ENCODE measurements at regions not wholly inside any gene's neighbourhood (a gene's known extent, or its start where the extent isn't known, plus 50 kb on each side); places are given as distances from the start of the nearest gene placed in this dataset.

DNA sequence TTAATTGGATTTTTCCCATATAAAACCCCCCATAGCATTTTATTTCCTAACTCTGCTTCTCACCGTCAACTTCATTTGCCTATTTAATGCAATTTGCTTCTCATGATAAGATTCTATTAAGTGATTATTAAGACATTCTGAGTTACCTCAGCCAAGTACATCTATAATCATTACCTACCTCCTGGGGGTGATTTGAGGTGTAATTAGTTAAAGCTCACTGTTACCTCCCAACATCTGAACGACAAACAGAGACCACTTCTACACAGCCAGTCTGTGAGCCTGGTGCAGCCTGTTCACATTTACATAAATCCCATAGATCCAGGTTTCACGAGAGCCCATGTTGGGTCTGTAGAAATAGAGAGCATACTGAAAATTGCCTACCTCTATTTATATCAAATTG lies 65.7 kb upstream of the SSX2IP start:
- TF ChIP-seq CTCF (IDR thresholded peaks at IDR 0.05): no peak
- H3K36me3 ChIP-seq: no peaks in the 10 kb centered on the region
- H3K4me3 ChIP-seq: no peak overlapping the region
- DNase-seq: no peak
- peaks cover 0 to 17% (median 0%) of the 10 kb centered on the region in 4 donors for H3K4me1 ChIP-seq
- intact Hi-C loops (cut with DNase I; ENCODE audit: low total_unique reads): no loop called here
- no peak overlapping the region for H3K27ac ChIP-seq
- H3K27me3 ChIP-seq: no peaks in the 10 kb centered on the region
- no peaks in the 10 kb centered on the region for H3K9me3 ChIP-seq

DNA sequence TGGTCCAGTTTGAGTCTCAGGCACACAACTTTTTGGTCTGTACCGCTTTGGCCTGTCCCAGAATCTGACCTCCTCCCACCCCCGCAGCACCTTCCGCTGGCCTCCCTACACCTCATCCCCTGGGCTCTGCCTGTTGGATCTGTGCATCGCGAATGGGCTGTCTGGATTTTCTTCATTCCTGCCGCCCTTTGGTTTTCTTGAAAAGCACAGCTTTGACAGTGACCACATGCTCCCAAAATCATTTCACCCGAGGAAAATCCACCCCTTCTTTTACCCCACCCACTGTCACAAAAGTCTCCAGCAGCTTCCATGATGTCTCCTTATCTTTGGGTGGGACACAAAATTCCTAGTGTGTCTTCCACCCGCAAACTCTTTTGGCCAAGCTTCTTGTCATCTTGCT lies 65.0 kb upstream of the SSX2IP start:
- peaks cover 0 to 17% (median 0%) of the 10 kb centered on the region in 4 donors for H3K4me1 ChIP-seq
- no peaks in the 10 kb centered on the region for H3K9me3 ChIP-seq
- H3K36me3 ChIP-seq: no peaks in the 10 kb centered on the region
- TF ChIP-seq CTCF (IDR thresholded peaks at IDR 0.05): no peak
- no peak for DNase-seq
- H3K27me3 ChIP-seq: no peaks in the 10 kb centered on the region
- intact Hi-C loops (cut with DNase I; ENCODE audit: low total_unique reads): no loop called here
- H3K27ac ChIP-seq: no peak overlapping the region
- no peak overlapping the region for H3K4me3 ChIP-seq

DNA sequence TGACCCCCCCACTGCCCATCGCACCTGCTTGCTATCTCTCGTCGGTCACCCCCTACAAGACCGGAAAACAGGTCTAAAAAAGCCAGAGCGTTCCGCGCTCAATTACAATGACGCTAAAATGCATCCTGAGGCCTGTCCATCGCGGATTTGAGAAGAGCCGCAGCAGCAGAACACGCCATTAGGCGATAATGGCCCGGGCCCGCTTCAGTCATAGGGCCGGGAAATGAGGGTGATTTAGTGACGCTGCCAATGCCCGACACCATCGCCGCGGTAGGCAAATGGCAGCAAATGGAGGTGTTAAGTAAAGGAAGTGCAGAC lies 64.1 kb upstream of the SSX2IP start:
- Histone ChIP-seq H3K4me1 (peaks cover 0 to 15% (median 0%) of the 10 kb centered on the region in 4 donors), H3K27ac (no peak overlapping the region), H3K9me3 (no peaks in the 10 kb centered on the region), H3K36me3 (no peaks in the 10 kb centered on the region), H3K27me3 (no peaks in the 10 kb centered on the region), H3K4me3 (no peak overlapping the region)
- no peak for TF ChIP-seq CTCF (IDR thresholded peaks at IDR 0.05)
- no peak for DNase-seq
- intact Hi-C loops (cut with DNase I; ENCODE audit: low total_unique reads): no loop called here

DNA sequence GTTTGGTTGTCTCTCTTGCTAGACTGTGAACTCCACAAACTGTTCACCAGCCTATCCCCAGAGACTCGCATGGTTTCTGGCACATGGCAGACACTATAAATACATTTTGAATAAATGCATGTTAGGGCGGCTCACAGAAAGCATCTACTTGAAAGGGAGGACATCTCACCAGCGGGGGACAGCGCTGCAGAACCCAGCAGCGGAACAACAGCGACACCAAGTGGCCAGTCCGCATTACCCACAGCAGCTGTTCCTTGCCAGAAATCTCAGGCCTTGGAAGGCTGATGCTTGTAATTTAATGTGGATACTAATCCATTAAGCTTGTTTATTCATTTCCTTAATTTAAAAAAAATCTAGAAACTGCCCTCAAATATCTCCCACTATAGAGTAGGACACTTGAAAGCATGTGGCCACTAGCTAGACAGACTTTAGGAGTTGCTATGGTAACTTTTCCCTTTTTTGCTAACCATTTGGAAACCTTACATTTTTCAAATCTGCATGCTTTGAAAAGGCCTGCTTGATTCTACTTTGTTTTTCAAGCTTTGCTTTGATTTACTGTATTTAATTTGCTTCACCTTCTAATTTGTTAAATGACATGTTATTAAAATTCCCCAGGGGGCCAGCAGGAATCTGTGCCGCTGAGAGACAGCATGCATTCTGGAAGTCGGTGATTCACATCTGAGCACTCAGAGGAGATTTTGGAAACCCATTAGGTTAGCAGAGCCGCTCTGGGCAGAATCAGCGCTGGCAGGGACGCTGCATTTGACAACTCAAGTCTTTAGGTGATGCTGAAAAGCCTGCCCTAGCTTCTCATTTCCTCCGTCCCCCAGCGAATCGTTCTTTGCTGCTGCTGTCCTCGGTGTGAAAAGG lies 63.5 kb upstream of the SSX2IP start:
- intact Hi-C loops (cut with DNase I; ENCODE audit: low total_unique reads): no loop called here
- Histone ChIP-seq H3K4me1 (peaks cover 0 to 9% (median 0%) of the 10 kb centered on the region in 4 donors), H3K36me3 (no peaks in the 10 kb centered on the region), H3K9me3 (no peaks in the 10 kb centered on the region), H3K4me3 (no peak overlapping the region), H3K27me3 (no peaks in the 10 kb centered on the region), H3K27ac (no peak overlapping the region)
- peak; percentile 58 to 76 for DNase-seq
- peak; percentile 92 to 98 for TF ChIP-seq CTCF (IDR thresholded peaks at IDR 0.05)

DNA sequence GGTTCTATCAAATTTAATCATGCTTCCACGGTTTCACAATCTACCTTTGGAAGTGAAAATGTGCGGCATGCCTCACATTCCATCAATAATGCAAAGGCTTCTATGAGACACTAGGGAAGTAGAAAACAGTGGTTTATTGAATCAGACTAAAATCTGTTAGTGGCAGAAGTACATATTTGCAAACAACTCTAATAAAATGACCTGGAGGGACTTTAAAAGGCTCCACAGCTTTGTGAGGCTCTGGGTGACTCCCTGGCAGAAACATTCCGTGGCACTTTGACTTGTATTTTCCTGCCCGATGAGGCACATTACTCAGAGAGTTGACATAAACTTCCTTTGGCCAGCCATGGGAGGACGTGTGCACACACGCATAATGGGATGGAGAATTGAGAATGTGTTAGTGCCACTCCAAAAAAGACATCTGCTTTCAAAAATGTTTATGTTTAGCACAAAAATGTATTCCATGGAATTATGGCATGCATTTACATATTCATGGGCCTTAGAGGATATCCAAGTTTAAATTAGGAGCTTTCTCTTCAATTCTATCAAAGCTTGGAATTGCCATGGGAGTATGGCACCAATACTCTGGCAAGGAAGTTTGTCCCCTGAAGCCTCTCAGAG lies 60.0 kb upstream of the SSX2IP start:
- no peak for DNase-seq
- Histone ChIP-seq H3K9me3 (no peaks in the 10 kb centered on the region), H3K4me3 (no peak overlapping the region), H3K27ac (no peak overlapping the region), H3K4me1 (peaks cover 0 to 4% (median 0%) of the 10 kb centered on the region in 4 donors), H3K36me3 (no peaks in the 10 kb centered on the region), H3K27me3 (no peaks in the 10 kb centered on the region)
- intact Hi-C loops (cut with DNase I; ENCODE audit: low total_unique reads): no loop called here
- TF ChIP-seq CTCF (IDR thresholded peaks at IDR 0.05): no peak
